NCI-H69 (cell line): ENCODE measurements at regions not wholly inside any gene's neighbourhood (a gene's known extent, or its start where the extent isn't known, plus 50 kb on each side); places are given as distances from the start of the nearest gene placed in this dataset.

Experiments used
- DNase-seq: peaks from one replicate; lab custom pipeline; 2025; lab: John Stamatoyannopoulos, UW

DNA sequence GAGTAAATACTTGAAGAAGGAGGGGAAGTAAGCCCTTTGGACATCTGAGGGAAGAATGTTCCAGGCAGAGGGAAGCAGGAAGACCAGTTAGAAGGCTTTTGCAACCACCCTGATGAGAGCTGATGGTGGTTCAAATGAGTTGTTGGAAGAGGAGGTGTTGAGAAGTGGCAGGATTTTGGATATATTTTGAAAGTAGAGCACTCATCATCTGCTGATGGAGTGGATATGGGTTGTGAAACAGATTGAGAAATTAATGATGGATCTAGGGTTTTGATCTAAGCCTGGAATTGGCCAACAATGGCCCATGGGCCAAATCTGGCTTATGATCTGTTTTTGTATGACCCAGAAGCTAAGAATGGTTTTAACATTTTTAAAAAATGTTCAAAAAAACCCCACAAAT is 230.7 kb downstream of the NDFIP2 start:
- no peak for DNase-seq

- DNase-seq = no peak
Measured at GRCh38 chr13:79710376-79710775, 229.4 kb downstream of the NDFIP2 start.

GRCh38 chr13:79709471-79709870 is 228.5 kb downstream of the NDFIP2 start:
- no peak for DNase-seq

DNA sequence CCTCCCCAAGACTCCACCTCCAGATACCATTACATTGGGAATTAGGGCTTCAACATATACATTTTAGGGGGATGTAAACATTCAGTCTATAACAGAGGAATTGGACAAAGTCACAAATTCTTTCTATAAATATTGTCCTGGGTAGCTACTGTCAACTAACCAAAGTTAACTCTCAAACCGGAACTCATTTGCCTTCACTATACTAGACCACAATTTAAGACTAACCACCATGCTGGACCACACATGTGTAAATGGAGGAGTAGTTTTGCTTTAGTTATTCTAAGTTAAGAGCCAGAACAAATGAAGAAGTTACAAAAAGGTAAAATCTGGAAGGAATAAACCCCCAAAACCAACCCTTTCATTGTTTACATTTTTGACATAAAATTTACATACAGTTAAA is 222.8 kb downstream of the NDFIP2 start:
- no peak for DNase-seq

DNA sequence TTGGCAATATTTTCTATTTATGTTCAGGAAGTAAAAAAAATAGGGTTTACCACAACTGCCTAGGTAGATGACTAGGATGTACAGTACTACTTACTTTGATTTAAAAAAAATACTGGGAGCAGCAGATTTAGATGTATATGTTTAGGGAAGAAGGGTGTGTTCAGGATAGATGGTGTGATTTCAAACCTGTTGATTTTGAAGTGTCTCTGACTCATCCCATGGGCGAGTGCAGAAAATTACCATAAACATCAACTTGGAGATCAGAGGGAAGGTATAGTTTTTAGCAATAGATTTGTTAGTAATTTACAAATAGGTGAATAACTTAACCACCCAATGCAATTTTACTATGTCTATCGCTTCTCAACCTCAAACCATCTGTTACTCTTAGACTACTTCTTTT is 214.8 kb downstream of the NDFIP2 start:
- DNase-seq = no peak

- DNase-seq = no peak
Measured at GRCh38 chr13:79692846-79693245, 211.9 kb downstream of the NDFIP2 start.

DNA sequence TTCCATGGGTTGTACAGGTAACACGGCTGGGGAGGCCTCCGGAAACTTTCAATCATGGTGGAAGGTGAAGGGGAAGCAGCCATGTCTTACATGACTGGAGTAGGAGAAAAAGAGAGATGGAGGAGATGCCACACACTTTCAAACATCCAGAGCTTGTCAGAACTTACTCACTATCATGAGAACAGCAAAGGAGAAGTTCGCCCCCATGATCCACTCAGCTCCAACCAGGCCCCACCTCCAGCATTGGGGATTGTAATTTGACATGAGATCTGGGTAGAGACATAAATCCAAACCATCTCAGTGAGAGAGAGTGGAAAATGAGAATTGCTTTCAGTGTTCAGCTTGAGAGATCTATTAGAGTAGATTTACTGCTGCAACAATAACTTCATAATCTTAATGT is 210.9 kb downstream of the NDFIP2 start:
- no peak for DNase-seq

DNA sequence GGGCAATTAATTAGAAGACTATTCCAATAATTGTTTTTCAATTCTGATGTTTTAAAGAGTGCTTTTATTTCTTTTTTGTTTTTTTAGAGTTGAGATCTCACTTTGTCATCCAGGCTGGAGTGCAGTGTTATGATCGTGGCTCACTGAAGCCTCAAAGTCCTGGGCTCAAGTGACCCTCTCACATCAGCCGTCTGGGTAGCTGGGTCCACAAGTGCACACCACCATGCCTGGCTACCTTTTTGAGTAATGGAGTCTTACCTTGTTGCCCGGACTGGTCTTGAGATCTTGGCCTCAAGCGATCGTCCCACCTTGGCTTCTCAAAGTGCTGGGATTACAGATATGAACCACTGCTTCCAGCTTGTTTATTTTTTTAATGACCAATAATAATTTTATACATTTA is 207.8 kb downstream of the NDFIP2 start:
- DNase-seq = no peak

DNA sequence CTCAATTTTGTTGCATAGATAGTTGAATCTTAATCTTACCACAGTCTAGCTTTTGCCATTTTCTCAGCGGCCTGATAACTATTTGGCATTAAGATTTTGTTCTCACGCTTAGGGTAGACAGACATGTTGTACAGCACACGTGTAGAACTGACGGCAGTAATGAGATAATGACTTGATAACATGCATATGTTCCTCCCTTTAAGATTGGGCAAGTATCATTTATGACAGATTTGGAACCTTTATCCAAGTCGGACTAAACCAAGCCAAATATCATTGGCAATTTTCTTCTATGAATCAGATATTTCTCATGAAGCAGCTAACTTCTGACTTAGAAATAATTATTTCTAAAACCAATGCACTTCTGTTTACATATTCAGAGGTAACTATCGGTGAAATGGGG is 205.5 kb downstream of the NDFIP2 start:
- DNase-seq = no peak

- no peak for DNase-seq
Measured at GRCh38 chr13:79684371-79684770, 203.4 kb downstream of the NDFIP2 start.

GRCh38 chr13:79682164-79682563 is 201.2 kb downstream of the NDFIP2 start:
- DNase-seq = no peak

DNA sequence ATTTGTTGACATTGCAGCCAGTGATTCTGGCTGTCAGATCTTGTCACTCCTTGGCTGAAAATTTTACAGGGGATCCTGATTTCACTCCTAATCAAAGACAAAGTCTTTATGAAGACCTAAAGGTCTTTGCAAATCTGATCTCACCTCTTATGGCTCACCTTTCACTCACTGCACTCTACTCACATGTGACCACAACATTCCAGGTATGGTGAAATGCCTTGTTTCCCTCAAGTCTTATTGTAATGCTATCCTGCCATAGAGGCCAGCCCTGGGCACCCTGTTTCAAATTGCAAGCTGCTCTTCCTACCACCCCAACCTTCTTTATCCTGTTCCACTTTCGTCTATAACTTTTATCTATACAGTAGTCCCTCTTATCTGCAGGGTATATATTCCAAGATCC is 200.1 kb downstream of the NDFIP2 start:
- no peak for DNase-seq

- no peak for DNase-seq
Measured at GRCh38 chr13:79680485-79680884, 199.5 kb downstream of the NDFIP2 start.

DNA sequence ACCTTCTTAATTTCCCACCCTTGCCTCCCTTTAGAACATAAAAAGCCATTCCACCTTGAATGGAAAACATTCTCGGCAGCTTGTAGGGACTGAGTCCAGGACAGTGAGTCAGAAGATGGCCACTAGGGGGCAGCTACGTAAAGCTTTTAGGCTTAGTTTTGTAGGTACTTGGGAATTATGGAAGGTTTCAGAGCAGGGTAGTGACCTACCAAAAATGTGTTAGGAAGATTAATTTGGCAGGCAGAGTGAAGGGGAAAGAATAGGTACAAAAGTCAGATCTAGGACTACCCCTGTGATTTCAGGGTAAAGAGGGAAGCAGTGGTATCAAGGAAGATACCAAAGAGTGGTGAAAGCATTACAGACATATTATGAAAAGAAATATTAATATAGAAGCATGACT is 198.4 kb downstream of the NDFIP2 start:
- peak; percentile 69 for DNase-seq

- DNase-seq = no peak
Measured at GRCh38 chr13:79678100-79678499, 197.1 kb downstream of the NDFIP2 start.

DNA sequence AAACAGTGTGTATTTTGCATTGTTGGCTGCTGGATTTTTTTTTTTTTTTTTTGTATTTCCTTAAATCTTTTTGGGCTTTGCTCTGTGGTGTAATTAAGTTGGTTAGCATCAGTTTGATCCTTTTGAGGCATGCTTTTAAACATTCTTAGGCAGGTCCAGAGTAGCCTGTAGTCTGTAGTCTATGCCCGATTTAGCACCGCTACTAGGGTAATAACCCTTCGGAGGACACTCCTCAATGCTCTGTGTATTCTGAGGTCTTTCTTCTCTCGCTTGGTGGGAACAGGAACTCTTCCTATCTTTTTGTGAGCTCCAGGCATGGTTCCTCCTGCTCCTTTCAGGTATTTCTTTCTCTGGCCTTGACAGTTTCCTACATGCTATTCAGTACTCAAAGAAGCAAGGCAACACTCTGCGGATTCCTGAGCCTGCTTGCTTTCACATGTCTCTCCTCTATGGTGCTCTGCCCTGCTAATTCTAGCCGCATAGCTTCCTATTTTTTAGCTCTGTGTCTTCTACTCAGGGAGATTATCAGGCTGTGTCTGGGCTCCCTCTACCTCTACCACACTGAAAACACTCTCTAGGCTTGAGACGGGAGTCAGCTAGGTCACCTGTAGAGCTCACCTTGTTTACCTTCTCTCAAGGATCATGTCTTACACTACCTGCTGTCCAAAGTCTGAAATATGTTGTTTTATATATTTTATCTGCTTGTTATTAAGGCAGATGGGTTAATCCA is 195.1 kb downstream of the NDFIP2 start:
- DNase-seq = no peak

GRCh38 chr13:79674765-79675515 is 194.0 kb downstream of the NDFIP2 start:
- peak; percentile 20 for DNase-seq

DNA sequence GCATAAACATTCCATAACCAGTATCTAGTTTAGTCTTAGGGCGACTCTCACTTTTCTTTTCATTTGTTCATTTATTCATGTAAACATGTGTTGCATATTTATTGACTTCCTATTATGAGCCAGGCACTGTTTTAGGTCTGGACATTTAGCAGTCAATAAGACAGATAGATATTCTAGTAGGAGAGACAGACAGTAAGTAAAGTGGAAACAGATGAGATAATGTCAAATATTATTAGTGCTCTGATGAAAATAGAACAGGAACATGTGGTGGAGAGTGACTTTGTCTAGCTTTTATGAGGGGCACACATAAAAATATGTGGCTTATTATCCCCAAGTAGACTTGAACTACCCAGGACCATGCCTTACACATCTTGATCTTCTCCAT is 193.0 kb downstream of the NDFIP2 start:
- no peak for DNase-seq

DNA sequence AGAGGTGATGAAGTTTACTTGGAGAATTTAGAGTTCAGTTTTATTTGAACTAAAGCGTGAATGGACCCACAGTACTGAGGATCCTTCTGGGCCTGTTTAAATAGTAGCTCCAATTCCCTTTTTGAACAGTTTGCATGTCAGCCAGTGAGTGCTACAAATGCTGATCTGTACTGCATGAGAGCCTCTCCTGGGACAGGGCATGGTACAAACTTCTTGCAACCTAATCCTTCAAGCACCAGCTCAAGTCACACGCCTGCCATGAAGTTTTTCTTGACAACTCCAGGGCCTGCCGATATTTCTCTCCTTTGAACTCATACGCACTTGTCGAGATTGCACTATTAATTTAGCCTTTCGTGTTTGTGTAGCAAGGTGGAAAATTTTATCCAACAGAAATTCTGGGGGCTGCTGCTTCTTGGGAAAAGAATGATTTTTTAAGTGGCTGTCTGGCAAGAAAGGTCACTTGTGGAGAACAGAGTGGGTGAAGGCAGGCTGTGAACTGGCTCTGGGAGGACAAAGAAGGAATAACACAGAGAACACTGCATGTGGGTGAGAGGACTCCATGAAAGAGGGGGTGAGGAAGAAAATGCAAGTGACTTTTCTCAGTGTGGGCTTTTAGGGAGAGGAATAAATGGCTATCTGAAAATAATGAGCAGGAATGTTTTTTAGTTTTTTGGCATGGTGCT is 192.5 kb downstream of the NDFIP2 start:
- no peak for DNase-seq

DNA sequence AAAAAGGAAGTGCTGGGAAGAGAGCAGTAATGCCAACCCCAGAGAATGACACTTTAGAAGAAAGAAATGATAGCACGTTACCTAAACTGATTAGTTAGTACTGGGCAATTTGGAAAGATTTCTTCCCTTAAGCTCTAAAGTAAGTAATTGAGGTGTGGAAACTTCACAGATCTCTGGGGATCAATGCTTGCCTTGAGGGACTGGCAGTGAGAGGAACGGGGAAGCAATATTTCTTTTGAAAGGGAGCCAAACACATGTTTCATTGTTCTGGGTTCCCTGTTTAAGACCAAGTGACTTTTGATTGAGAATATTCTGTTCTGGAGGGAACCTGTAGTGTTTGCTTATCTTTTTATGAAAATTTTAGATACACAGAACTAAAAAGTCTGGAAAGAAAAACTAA is 190.5 kb downstream of the NDFIP2 start:
- peak; percentile 22 for DNase-seq

DNA sequence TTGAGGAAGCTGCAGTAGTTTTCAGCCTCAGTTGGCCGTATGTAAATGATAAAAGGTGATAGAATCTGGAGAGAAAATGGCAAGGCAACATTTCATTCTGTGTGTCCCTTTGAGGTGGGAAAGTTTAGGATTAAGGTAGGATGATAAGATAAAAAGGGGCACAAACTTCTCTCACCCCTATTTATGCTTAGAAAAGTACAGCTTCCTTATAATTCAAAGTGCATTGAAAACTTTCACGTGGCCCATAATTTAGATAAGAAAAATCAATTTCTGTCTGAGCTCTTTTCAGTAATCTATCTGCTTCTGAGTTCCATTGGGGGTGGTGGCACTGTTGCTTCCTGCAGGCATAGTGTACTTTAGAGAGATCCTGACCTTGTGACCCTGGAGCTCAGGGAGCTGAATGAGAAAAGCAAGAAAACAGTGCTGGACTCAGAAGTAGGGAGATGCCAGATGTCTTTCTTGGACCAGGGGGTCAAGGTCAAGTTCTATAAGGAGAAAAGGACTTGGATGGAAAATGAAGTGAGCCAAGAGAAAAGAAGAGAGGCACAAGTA is 187.3 kb downstream of the NDFIP2 start:
- DNase-seq = no peak

GRCh38 chr13:79667771-79668170 is 186.8 kb downstream of the NDFIP2 start:
- no peak for DNase-seq
